Colonic mucosa (tissue), 4 donors: ENCODE measurements at regions not wholly inside any gene's neighbourhood (a gene's known extent, or its start where the extent isn't known, plus 50 kb on each side); places are given as distances from the start of the nearest gene placed in this dataset.

Source experiments
- DNase-seq: peaks from one replicate; pipeline ENCODE4 v3.0.0-alpha.2; 2020
- H3K27ac ChIP-seq: fragments of 200-600 bp; one replicate; pipeline ENCODE4 v1.8.0; 2021
- H3K27me3 ChIP-seq: fragments of 200-600 bp; one replicate; pipeline ENCODE4 v1.8.0; 2021
- H3K36me3 ChIP-seq: fragments of 200-600 bp; one replicate; pipeline ENCODE4 v1.8.0; 2021
- H3K4me1 ChIP-seq: fragments of 200-600 bp; one replicate; pipeline ENCODE4 v1.8.0; 2021; ENCODE audit warnings: mild to moderate bottlenecking
- H3K4me3 ChIP-seq: fragments of 200-600 bp; one replicate; pipeline ENCODE4 v1.8.0; 2021
- H3K9ac ChIP-seq, 2 donors: one replicate each; pipeline ENCODE4 v1.7.0; 2013; ENCODE audit warnings: control low read depth in 2 of 2, low read depth in 2 of 2, low read length in 2 of 2
- H3K9me3 ChIP-seq: fragments of 200-600 bp; one replicate; pipeline ENCODE4 v1.8.0; 2021
- intact Hi-C: fragments of 100-400 bp; cut with DNase I; formaldehyde crosslinking; loops from one replicate; pipeline ENCODE4 v1.14.1; 2022
- TF ChIP-seq, protein P1 (sequence below): fragments of 200-600 bp; IDR thresholded peaks from one replicate; pipeline ENCODE4 v1.8.0; 2022; ENCODE audit warnings: antibody characterized with exemption, mild to moderate bottlenecking
- donor health status: healthy.
- donor health status: DM: no; HTN: no; CAD: no.
- donor health status: DM: no; HTN: no; CAD: no.

DNA sequence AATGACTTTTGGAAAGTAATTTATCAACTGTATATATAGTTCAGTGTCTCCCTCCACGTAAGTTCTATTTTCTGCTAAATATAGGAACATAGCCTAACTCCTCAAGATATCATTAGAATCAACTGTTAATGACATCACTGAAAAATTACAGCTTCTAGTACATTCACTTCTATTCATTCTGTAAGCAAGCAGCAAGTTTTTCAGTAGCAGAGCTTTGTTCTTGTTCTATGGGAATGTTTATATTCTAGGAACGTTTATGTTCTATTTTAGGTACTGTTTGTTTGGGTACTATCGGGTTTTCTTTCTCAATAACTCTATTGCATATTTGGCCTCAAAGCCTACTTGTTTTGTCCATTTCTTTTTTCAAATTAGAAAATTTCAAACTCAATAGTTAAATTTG lies 525.6 kb downstream of the EPHA7 start:
- intact Hi-C loops: no loop called here
- H3K36me3 ChIP-seq: no peaks in the 10 kb centered on the region
- H3K4me3 ChIP-seq: no peak overlapping the region
- H3K9ac ChIP-seq: no peak overlapping the region
- H3K9me3 ChIP-seq: no peaks in the 10 kb centered on the region
- no peaks in the 10 kb centered on the region for H3K27me3 ChIP-seq
- no peak overlapping the region for H3K27ac ChIP-seq
- no peak for DNase-seq
- TF ChIP-seq, protein P1, sequence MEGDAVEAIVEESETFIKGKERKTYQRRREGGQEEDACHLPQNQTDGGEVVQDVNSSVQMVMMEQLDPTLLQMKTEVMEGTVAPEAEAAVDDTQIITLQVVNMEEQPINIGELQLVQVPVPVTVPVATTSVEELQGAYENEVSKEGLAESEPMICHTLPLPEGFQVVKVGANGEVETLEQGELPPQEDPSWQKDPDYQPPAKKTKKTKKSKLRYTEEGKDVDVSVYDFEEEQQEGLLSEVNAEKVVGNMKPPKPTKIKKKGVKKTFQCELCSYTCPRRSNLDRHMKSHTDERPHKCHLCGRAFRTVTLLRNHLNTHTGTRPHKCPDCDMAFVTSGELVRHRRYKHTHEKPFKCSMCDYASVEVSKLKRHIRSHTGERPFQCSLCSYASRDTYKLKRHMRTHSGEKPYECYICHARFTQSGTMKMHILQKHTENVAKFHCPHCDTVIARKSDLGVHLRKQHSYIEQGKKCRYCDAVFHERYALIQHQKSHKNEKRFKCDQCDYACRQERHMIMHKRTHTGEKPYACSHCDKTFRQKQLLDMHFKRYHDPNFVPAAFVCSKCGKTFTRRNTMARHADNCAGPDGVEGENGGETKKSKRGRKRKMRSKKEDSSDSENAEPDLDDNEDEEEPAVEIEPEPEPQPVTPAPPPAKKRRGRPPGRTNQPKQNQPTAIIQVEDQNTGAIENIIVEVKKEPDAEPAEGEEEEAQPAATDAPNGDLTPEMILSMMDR: no peak
- no peaks in the 10 kb centered on the region for H3K4me1 ChIP-seq

DNA sequence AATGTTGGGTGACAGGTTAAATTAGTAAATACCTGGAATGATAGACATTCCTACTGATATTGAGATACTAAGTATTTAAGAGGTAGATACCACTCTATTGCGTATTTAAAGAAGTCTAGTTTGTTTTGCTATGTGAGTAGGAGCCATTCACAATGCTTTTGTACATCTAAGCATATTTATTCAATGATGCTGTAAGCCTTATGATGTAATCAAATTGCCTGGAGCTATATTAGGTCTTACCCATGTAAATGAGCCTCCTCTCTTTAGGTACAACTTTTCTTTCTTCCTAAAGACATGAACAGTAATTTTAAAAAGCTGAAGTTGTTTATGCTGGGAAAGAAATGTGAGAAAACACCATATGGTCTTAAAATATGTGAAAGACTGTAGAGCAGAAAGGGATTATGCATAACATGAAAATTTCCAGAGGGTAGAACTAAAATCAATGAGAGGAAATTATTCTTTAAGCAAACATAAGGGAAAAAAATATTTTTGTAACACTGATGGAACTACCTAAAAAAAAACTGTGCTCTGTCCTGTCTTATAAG lies 526.7 kb downstream of the EPHA7 start:
- Histone ChIP-seq H3K27me3 (no peaks in the 10 kb centered on the region), H3K9me3 (no peaks in the 10 kb centered on the region), H3K36me3 (no peaks in the 10 kb centered on the region), H3K27ac (no peak overlapping the region), H3K4me1 (no peaks in the 10 kb centered on the region), H3K9ac (no peak overlapping the region), H3K4me3 (no peak overlapping the region)
- intact Hi-C loops: no loop called here
- TF ChIP-seq, protein P1: no peak
- DNase-seq: no peak

DNA sequence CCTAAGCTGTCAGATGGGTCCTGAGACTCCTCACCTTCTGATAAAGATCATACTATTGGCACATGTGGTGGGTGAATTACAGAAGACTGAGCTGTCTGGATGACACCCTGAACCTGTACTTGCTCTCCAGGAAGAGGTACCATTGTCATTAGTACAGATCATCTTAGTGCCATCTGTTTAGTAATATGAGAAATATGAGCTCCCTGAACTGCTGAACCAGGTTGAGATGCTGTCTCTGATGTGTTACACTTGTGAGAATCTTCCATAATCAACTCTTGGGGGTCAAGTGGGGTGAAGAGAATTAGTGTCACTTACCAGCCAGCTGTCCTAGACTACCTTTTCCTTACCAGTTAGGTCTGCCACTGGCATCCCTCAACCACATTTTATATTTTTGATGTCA lies 531.0 kb downstream of the EPHA7 start:
- Histone ChIP-seq H3K9ac (no peak overlapping the region), H3K27me3 (no peaks in the 10 kb centered on the region), H3K27ac (no peak overlapping the region), H3K36me3 (no peaks in the 10 kb centered on the region), H3K4me1 (no peaks in the 10 kb centered on the region), H3K9me3 (no peaks in the 10 kb centered on the region), H3K4me3 (no peak overlapping the region)
- intact Hi-C loops: no loop called here
- TF ChIP-seq, protein P1: no peak
- DNase-seq: no peak

DNA sequence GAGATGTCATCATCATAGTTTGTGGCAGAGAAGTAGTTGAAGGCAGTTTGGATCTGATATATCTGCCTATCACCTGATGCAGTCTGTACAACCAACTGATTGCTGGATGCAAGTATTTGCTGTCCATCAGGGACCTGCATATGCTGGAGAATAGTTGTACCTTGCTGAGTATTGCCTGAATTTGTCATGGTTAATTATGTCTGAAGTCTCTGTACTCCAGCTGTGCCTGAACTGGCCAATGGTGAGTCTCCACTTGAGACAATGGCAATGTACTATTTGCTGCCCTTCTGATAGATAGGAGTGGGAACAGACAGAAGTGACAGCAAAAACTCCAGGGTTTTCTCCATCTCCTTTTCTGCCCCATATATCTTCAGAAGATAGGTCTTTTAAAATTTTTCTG lies 531.5 kb downstream of the EPHA7 start:
- Histone ChIP-seq H3K4me1 (no peaks in the 10 kb centered on the region), H3K9ac (no peak overlapping the region), H3K36me3 (no peaks in the 10 kb centered on the region), H3K4me3 (no peak overlapping the region), H3K27me3 (no peaks in the 10 kb centered on the region), H3K27ac (no peak overlapping the region), H3K9me3 (no peaks in the 10 kb centered on the region)
- TF ChIP-seq, protein P1: no peak
- DNase-seq: no peak
- intact Hi-C loops: no loop called here

DNA sequence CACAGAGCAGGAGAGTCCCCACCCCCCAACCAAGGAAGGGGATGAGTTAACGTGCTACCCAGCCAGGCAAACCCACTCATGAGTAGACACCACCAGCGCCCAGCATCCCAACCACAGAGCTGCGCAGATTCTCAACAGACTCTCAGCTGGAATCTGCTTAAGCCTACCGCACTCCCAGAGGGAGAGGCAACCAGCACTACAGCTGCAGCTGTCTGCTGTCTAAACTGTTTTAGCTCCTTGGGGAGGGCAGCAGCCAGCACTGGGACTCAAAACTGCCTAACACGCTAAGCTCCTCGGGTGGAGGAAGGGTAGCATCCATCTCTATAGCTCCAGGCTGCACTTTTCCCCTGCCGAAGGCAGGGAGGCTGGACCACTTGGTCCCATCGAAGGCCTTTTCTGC lies 539.8 kb downstream of the EPHA7 start:
- no peak overlapping the region for H3K9ac ChIP-seq
- H3K4me1 ChIP-seq: no peaks in the 10 kb centered on the region
- DNase-seq: no peak
- intact Hi-C loops: no loop called here
- TF ChIP-seq, protein P1: no peak
- H3K4me3 ChIP-seq: no peak overlapping the region
- no peaks in the 10 kb centered on the region for H3K27me3 ChIP-seq
- H3K9me3 ChIP-seq: no peaks in the 10 kb centered on the region
- H3K27ac ChIP-seq: no peak overlapping the region
- no peaks in the 10 kb centered on the region for H3K36me3 ChIP-seq
